H1 (cell line): ENCODE measurements at regions not wholly inside any gene's neighbourhood (a gene's known extent, or its start where the extent isn't known, plus 50 kb on each side); places are given as distances from the start of the nearest gene placed in this dataset.

Experiments used
- CTCF ChIA-PET: fragments of 300-600 bp; sonication (Branson Sonifier 250); formaldehyde crosslinking; loops from one replicate; lab custom pipeline; 2021; ENCODE audit not compliant: partially characterized antibody; lab: Charles Lee
- POLR2A ChIA-PET: fragments of 300-600 bp; sonication (Branson Sonifier 250); formaldehyde crosslinking; loops from one replicate; lab custom pipeline; 2021; ENCODE audit warnings: inconsistent platforms; ENCODE audit not compliant: partially characterized antibody; lab: Charles Lee
- DNase-seq, 2 experiments: peaks; one replicate each; pipeline versions ENCODE4 v3.0.0 to v3.0.0-alpha.2; 2010 to 2022; ENCODE audit warnings: low spot score in 2 of 2, low read depth in 1 of 2, mixed read lengths in 1 of 2
- FAIRE-seq: peaks from 2 replicates; lab custom pipeline; 2011; peaks lifted over from hg19 to GRCh38; lab: Jason Lieb, UNC
- H2AFZ ChIP-seq: 2 replicates; pipeline ENCODE4 v1.8.1; 2012; ENCODE audit warnings: low read length, inconsistent platforms
- H2AK5ac ChIP-seq: 2 replicates; pipeline ENCODE4 v1.6.1; 2013; ENCODE audit warnings: low read depth, low read length
- H2BK120ac ChIP-seq: replicated peaks from 2 replicates; pipeline ENCODE3; 2013; ENCODE audit warnings: low read depth, low read length, inconsistent platforms
- H2BK12ac ChIP-seq: 2 replicates; pipeline ENCODE4 v1.6.1; 2013; ENCODE audit warnings: low read depth, low read length
- H2BK15ac ChIP-seq: 2 replicates; pipeline ENCODE4 v1.6.1; 2013; ENCODE audit warnings: low read length
- H2BK20ac ChIP-seq: 2 replicates; pipeline ENCODE4 v1.6.1; 2013; ENCODE audit warnings: low read length
- H2BK5ac ChIP-seq: 2 replicates; pipeline ENCODE4 v1.6.1; 2013; ENCODE audit warnings: low read depth, low read length
- H3K14ac ChIP-seq: 2 replicates; pipeline ENCODE4 v1.6.1; 2013; ENCODE audit warnings: inconsistent platforms; ENCODE audit not compliant: insufficient read length
- H3K18ac ChIP-seq: 2 replicates; pipeline ENCODE4 v1.6.1; 2013; ENCODE audit warnings: low read length; ENCODE audit errors: extremely low read depth
- H3K23ac ChIP-seq: 2 replicates; pipeline ENCODE4 v1.6.1; 2013; ENCODE audit warnings: inconsistent platforms; ENCODE audit not compliant: insufficient read length
- H3K23me2 ChIP-seq: 2 replicates; pipeline ENCODE4 v1.6.1; 2013; ENCODE audit warnings: low read depth, low read length
- H3K27ac ChIP-seq: 2 replicates; pipeline ENCODE4 v1.6.1; 2011; ENCODE audit warnings: low read depth, low read length, inconsistent platforms
- H3K27me3 ChIP-seq, 4 experiments: replicated peaks in 1 of 4; 1 replicate in 1 of 4; 2 replicates in 3 of 4; pipeline versions ENCODE4 v1.6.1 to v1.8.1; 2011 to 2013; ENCODE audit warnings: low read length in 3 of 4, mild to moderate bottlenecking in 3 of 4, inconsistent platforms in 2 of 4, mixed read lengths in 2 of 4, moderate library complexity in 1 of 4; ENCODE audit not compliant: control insufficient read depth in 3 of 4, insufficient read depth in 3 of 4; ENCODE audit errors: extremely low read depth in 1 of 4
- H3K36me3 ChIP-seq, 4 experiments: 2 replicates each; pipeline versions ENCODE4 v1.6.1 to v1.8.1; 2011 to 2013; ENCODE audit warnings: mild to moderate bottlenecking in 4 of 4, low read length in 3 of 4, moderate library complexity in 2 of 4, control low read depth in 1 of 4, inconsistent platforms in 1 of 4; ENCODE audit not compliant: insufficient read depth in 4 of 4, control insufficient read depth in 2 of 4
- H3K4ac ChIP-seq: replicated peaks from 2 replicates; pipeline ENCODE3; 2013; ENCODE audit warnings: low read length, low read depth, mixed read lengths, inconsistent platforms; ENCODE audit not compliant: insufficient read length
- H3K4me1 ChIP-seq, 4 experiments: replicated peaks in 1 of 4; 1 replicate in 1 of 4; 2 replicates in 3 of 4; pipeline versions ENCODE4 v1.6.1 to v1.8.1; 2011 to 2013; ENCODE audit warnings: low read length in 3 of 4, inconsistent platforms in 2 of 4, mixed read lengths in 1 of 4; ENCODE audit not compliant: insufficient read depth in 4 of 4, control insufficient read depth in 3 of 4
- H3K4me2 ChIP-seq, 2 experiments: 2 replicates each; pipeline versions ENCODE4 v1.6.1 to v1.8.1; 2011 to 2013; ENCODE audit warnings: low read depth in 2 of 2, low read length in 2 of 2, control low read depth in 1 of 2, inconsistent platforms in 1 of 2, mild to moderate bottlenecking in 1 of 2; ENCODE audit not compliant: insufficient read depth in 1 of 2
- H3K4me3 ChIP-seq, 4 experiments: fragments of 200-600, 300-600 bp in 1 of 4; sonication (generic), shearing (Covaris generic), sonication (Bioruptor Twin) in 1 of 4; 2 replicates each; pipeline versions ENCODE4 v1.5.1 to v1.8.1; 2011 to 2016; ENCODE audit warnings: low read length in 4 of 4, low read depth in 3 of 4, control low read depth in 2 of 4, inconsistent platforms in 2 of 4, mild to moderate bottlenecking in 2 of 4, mixed read lengths in 1 of 4, moderate library complexity in 1 of 4; ENCODE audit not compliant: insufficient read depth in 2 of 4; ENCODE audit errors: extremely low read depth in 1 of 4
- H3K56ac ChIP-seq: replicated peaks from 2 replicates; pipeline ENCODE3; 2013; ENCODE audit warnings: low read depth, mild to moderate bottlenecking, mixed read lengths, low read length, inconsistent platforms; ENCODE audit not compliant: insufficient read length
- H3K79me1 ChIP-seq: 2 replicates; pipeline ENCODE4 v1.6.1; 2013; ENCODE audit warnings: low read depth, low read length, control low read depth
- H3K79me2 ChIP-seq, 2 experiments: 2 replicates each; pipeline versions ENCODE4 v1.6.1 to v1.8.1; 2012 to 2013; ENCODE audit warnings: low read length in 2 of 2, mild to moderate bottlenecking in 2 of 2, inconsistent platforms in 1 of 2; ENCODE audit not compliant: insufficient read depth in 2 of 2, control insufficient read depth in 1 of 2
- H3K9ac ChIP-seq, 4 experiments: replicated peaks in 1 of 4; 1 replicate in 1 of 4; 2 replicates in 3 of 4; pipeline versions ENCODE4 v1.6.1 to v1.8.1; 2011 to 2013; ENCODE audit warnings: low read depth in 3 of 4, low read length in 3 of 4, control low read depth in 2 of 4, mild to moderate bottlenecking in 2 of 4, moderate library complexity in 2 of 4, inconsistent platforms in 1 of 4; ENCODE audit errors: extremely low read depth in 1 of 4
- H3K9me3 ChIP-seq, 2 experiments: 2 replicates each; pipeline versions ENCODE4 v1.6.1 to v1.8.1; 2012 to 2013; ENCODE audit warnings: mild to moderate bottlenecking in 2 of 2, moderate library complexity in 2 of 2, control low read depth in 1 of 2, inconsistent platforms in 1 of 2, low read depth in 1 of 2, low read length in 1 of 2, mixed read lengths in 1 of 2; ENCODE audit not compliant: insufficient read depth in 2 of 2
- H4K20me1 ChIP-seq, 2 experiments: replicated peaks in 1 of 2; 2 replicates each; pipeline versions ENCODE3 to v1.8.1; 2011 to 2013; ENCODE audit warnings: inconsistent platforms in 2 of 2, low read length in 2 of 2, mild to moderate bottlenecking in 1 of 2; ENCODE audit not compliant: insufficient read depth in 2 of 2, control insufficient read depth in 1 of 2
- H4K5ac ChIP-seq: 2 replicates; pipeline ENCODE4 v1.6.1; 2013; ENCODE audit warnings: low read length, low read depth, mixed read lengths, inconsistent platforms; ENCODE audit not compliant: insufficient read length
- H4K8ac ChIP-seq: 2 replicates; pipeline ENCODE4 v1.8.0; 2013; ENCODE audit warnings: mild to moderate bottlenecking, moderate library complexity, low read length, inconsistent platforms; ENCODE audit not compliant: insufficient read depth; ENCODE audit errors: extremely low read depth
- H4K91ac ChIP-seq: replicated peaks from 2 replicates; pipeline ENCODE3; 2013; ENCODE audit warnings: low read length, mixed read lengths, inconsistent platforms; ENCODE audit not compliant: insufficient read length
- BCL11A ChIP-seq, 2 experiments: IDR thresholded peaks; one replicate each; pipeline ENCODE4 v1.6.1; 2011; ENCODE audit warnings: low read depth in 2 of 2, low read length in 2 of 2, mild to moderate bottlenecking in 2 of 2
- EGR1 ChIP-seq: IDR thresholded peaks from 2 replicates; pipeline ENCODE4 v1.6.1; 2011; ENCODE audit warnings: low read depth, low read length, borderline replicate concordance
- EZH2 ChIP-seq: fragments of 200-600 bp; sonication (generic); IDR thresholded peaks from 2 replicates; pipeline ENCODE4 v1.7.1; 2012; ENCODE audit warnings: low read depth, mild to moderate bottlenecking, moderate library complexity, low read length, inconsistent platforms; ENCODE audit not compliant: severe bottlenecking
- GABPA ChIP-seq: IDR thresholded peaks from 2 replicates; pipeline ENCODE4 v1.6.1; 2011; ENCODE audit warnings: mild to moderate bottlenecking, low read length, moderate library complexity, borderline replicate concordance; ENCODE audit not compliant: insufficient read depth
- SIRT6 ChIP-seq: IDR thresholded peaks from one replicate; pipeline ENCODE4 v1.7.1; 2012; ENCODE audit warnings: low read length, inconsistent platforms
- WGBS, 2 experiments: shearing (Covaris generic) in 1 of 2; methylation state at CpG; one replicate each; pipeline versions ENCODE4 v1.1.6 to v1.1.7; 2013 to 2015; ENCODE audit warnings: low lambda C conversion rate in 2 of 2, mixed read lengths in 2 of 2, inconsistent platforms in 1 of 2, low coverage in 1 of 2, missing lambda C conversion rate in 1 of 2; ENCODE audit not compliant: insufficient replicate concordance in 2 of 2, insufficient coverage in 1 of 2, insufficient read length in 1 of 2; ENCODE audit errors: extremely low coverage in 1 of 2, missing lambda C conversion rate in 1 of 2; 5-methylcytosine and 5-hydroxymethylcytosine counted together
- TF ChIP-seq, protein P1 (sequence below): IDR thresholded peaks from 2 replicates; pipeline ENCODE4 v1.6.1; 2012; ENCODE audit warnings: inconsistent platforms

DNA sequence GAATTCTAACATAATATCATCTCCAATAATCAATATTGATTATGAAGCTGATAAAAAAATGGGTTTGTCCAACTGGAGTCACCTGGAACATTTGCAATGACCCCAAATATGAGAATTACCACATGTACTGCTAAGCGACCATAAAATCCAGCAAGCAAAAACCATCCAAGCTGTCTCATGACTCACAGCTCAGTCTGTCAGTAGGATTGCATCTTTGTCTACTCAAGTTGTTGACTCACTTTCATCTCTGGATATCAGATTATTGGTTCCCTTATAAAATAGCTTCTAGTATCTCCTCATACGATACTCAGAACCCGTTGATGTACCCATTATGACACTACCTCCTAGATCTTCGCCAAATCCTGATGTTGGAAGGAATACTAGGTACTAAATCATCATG lies 209.8 kb upstream of the ATP11B start:
- Histone ChIP-seq H3K18ac (no peak overlapping the region), H2BK20ac (no peak overlapping the region), H3K23ac (no peak overlapping the region), H3K79me2 (no peaks in the 10 kb centered on the region), H3K4ac (no peak overlapping the region), H4K20me1 (no peaks in the 10 kb centered on the region), H2AFZ (no peak overlapping the region), H3K9ac (no peak overlapping the region), H4K8ac (no peak overlapping the region), H3K79me1 (no peaks in the 10 kb centered on the region), H3K14ac (no peak overlapping the region), H3K27me3 (no peaks in the 10 kb centered on the region), H3K27ac (no peak overlapping the region), H3K36me3 (no peaks in the 10 kb centered on the region), H2BK120ac (no peak overlapping the region), H4K5ac (no peak overlapping the region), H4K91ac (no peak overlapping the region), H3K23me2 (no peaks in the 10 kb centered on the region), H2BK5ac (no peak overlapping the region), H3K9me3 (no peaks in the 10 kb centered on the region), H3K56ac (no peak overlapping the region), H2BK12ac (no peak overlapping the region), H3K4me3 (no peak overlapping the region), H2BK15ac (no peak overlapping the region), H3K4me1 (no peaks in the 10 kb centered on the region), H2AK5ac (no peak overlapping the region), H3K4me2 (no peak overlapping the region)
- CTCF ChIA-PET = no interaction called here
- no peak for DNase-seq
- POLR2A ChIA-PET = no interaction called here
- WGBS, 2 experiments = 87% methylated on average over 4 of the region's 4 CpGs; no CpG with 5 or more reads in 1 of the 2 experiments
- FAIRE-seq = no peak
- TF ChIP-seq BCL11A (IDR thresholded peaks at IDR 0.05; ENCODE audit: low read depth in 2 of 2, low read length in 2 of 2) = no peak
- TF ChIP-seq EZH2 = no peak
- no peak for TF ChIP-seq EGR1
- TF ChIP-seq, protein P1, sequence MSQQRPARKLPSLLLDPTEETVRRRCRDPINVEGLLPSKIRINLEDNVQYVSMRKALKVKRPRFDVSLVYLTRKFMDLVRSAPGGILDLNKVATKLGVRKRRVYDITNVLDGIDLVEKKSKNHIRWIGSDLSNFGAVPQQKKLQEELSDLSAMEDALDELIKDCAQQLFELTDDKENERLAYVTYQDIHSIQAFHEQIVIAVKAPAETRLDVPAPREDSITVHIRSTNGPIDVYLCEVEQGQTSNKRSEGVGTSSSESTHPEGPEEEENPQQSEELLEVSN = no peak
- no peak for TF ChIP-seq SIRT6
- TF ChIP-seq GABPA = no peak
